Psoas muscle (tissue), 7 donors: ENCODE measurements at regions not wholly inside any gene's neighbourhood (a gene's known extent, or its start where the extent isn't known, plus 50 kb on each side); places are given as distances from the start of the nearest gene placed in this dataset.
A peak's percentile ranks its signal among the peaks of the same experiment; 100 is the strongest.
"Not testable (repeated sequence)": the region's sequence is repeated elsewhere in the genome, so short reads cannot be mapped to it uniquely, and the experiment has no call there.

ENCODE experiments used
- ATAC-seq, 4 donors: fragments of 200-7000 bp; cut with Tn5 transposase; one replicate each; pipeline ENCODE4 v1.9.1; 2020; ENCODE audit warnings: moderate library complexity in 3 of 4, mild to moderate bottlenecking in 2 of 4
- DNase-seq, 2 donors: peaks; one replicate each; pipeline ENCODE4 v3.0.0-alpha.2; 2020
- H3K27ac ChIP-seq: fragments of 200-600 bp; one replicate; pipeline ENCODE4 v1.8.0; 2022
- H3K27me3 ChIP-seq, 3 donors: fragments of 200-600 bp in 1 of 3; one replicate each; pipeline versions ENCODE4 v1.6.1 to v1.8.0; 2013 to 2022; ENCODE audit warnings: low read length in 2 of 3, mild to moderate bottlenecking in 2 of 3, moderate library complexity in 1 of 3; ENCODE audit not compliant: insufficient read depth in 3 of 3
- H3K36me3 ChIP-seq, 2 donors: fragments of 200-600 bp in 1 of 2; one replicate each; pipeline versions ENCODE4 v1.6.1 to v1.8.0; 2013 to 2022; ENCODE audit warnings: low read depth in 1 of 2, mild to moderate bottlenecking in 1 of 2, moderate library complexity in 1 of 2; ENCODE audit not compliant: insufficient read depth in 1 of 2
- H3K4me1 ChIP-seq: fragments of 200-600 bp; one replicate; pipeline ENCODE4 v1.8.0; 2022
- H3K4me3 ChIP-seq: fragments of 200-600 bp; one replicate; pipeline ENCODE4 v1.8.0; 2022; ENCODE audit warnings: mild to moderate bottlenecking
- H3K9me3 ChIP-seq: fragments of 200-600 bp; one replicate; pipeline ENCODE4 v1.8.0; 2022
- CTCF ChIP-seq: fragments of 200-600 bp; IDR thresholded peaks from one replicate; pipeline ENCODE4 v1.8.0; 2022; ENCODE audit warnings: antibody characterized with exemption
- WGBS, 3 donors: extraction: QIAGEN DNeasy Blood & Tissue Kit; methylation state at CpG; one replicate each; pipeline versions ENCODE4 v1.1.6 to v1.1.7; 2013; 5-methylcytosine and 5-hydroxymethylcytosine counted together
- intact Hi-C, 2 donors: fragments of 100-400 bp; cut with DNase I; formaldehyde crosslinking; loops; one replicate each; pipeline versions ENCODE4 v1.11.0 to v1.14.2; 2022
- donor health status: healthy with polysubstance abuse.
- donor health status: DM: no; HTN: no; CAD: no; lungs with moderate emphysema.
- donor health status: Bipolar disorder and iron deficiency.
- donor health status: healthy.
- donor health status: DM: yes; HTN: yes; CAD: no.
- donor health status: DM: no; HTN: no; CAD: no.
- donor health status: DM: yes; HTN: yes; CAD: no.

GRCh38 chr15:62515696-62516395, 350.8 kb upstream of the C2CD4B start:
- ATAC-seq, result peak; percentile 81 to 92 (median 86)
- peak in 1 of 2 donors; percentile 69 for DNase-seq
- Histone ChIP-seq H3K4me1 (peaks cover 52% of the 10 kb centered on the region), H3K27ac (peak overlapping the region; percentile 79), H3K4me3 (peak overlapping the region; percentile 15), H3K27me3 (no peaks in the 10 kb centered on the region), H3K36me3 (no peaks in the 10 kb centered on the region), H3K9me3 (no peaks in the 10 kb centered on the region)
- WGBS, 3 donors, result 25 to 43% (median 27%) methylated on average over 7 of the region's 7 CpGs
- no peak for TF ChIP-seq CTCF
- intact Hi-C loops, result no loop called here

GRCh38 chr15:62517541-62517940, 352.5 kb upstream of the C2CD4B start:
- ATAC-seq (no peak), DNase-seq (no peak)
- WGBS, 3 donors, result 50 to 95% (median 94%) methylated on average over 1 of the region's 1 CpG
- no peak for TF ChIP-seq CTCF
- no peaks in the 10 kb centered on the region for H3K9me3 ChIP-seq
- H3K27me3 ChIP-seq, result no peaks in the 10 kb centered on the region
- H3K4me3 ChIP-seq, result no peak overlapping the region
- peak overlapping the region; percentile 79 for H3K27ac ChIP-seq
- intact Hi-C loops, result no loop called here
- peaks cover 52% of the 10 kb centered on the region for H3K4me1 ChIP-seq
- no peaks in the 10 kb centered on the region for H3K36me3 ChIP-seq

- H3K4me1 ChIP-seq, result peaks cover 49% of the 10 kb centered on the region
- 58 to 83% (median 66%) methylated on average over 6 of the region's 6 CpGs for WGBS, 3 donors
- intact Hi-C loops, result not testable (repeated sequence)
These were observed 353.6 kb upstream of the C2CD4B start for GRCh38 chr15:62518666-62519065.

GRCh38 chr15:62519900-62520299, 354.8 kb upstream of the C2CD4B start:
- DNase-seq (no peak), ATAC-seq (no peak)
- no peaks in the 10 kb centered on the region for H3K36me3 ChIP-seq
- peaks cover 40% of the 10 kb centered on the region for H3K4me1 ChIP-seq
- TF ChIP-seq CTCF, result no peak
- no peak overlapping the region for H3K4me3 ChIP-seq
- no peak overlapping the region for H3K27ac ChIP-seq
- 84 to 90% (median 84%) methylated on average over 4 of the region's 4 CpGs for WGBS, 3 donors
- no peaks in the 10 kb centered on the region for H3K27me3 ChIP-seq
- intact Hi-C loops, result no loop called here
- H3K9me3 ChIP-seq, result no peaks in the 10 kb centered on the region

More at GRCh38 chr15:62518666-62519065, 353.6 kb upstream of the C2CD4B start:
- DNase-seq, H3K36me3 ChIP-seq, H3K9me3 ChIP-seq, H3K4me3 ChIP-seq, H3K27me3 ChIP-seq, ATAC-seq: not testable (repeated sequence)
- peak overlapping the region; percentile 54 for H3K27ac ChIP-seq

GRCh38 chr15:62520887-62521286, 355.8 kb upstream of the C2CD4B start:
- intact Hi-C loops, result no loop called here
- no peak for TF ChIP-seq CTCF
- no peak for ATAC-seq
- H3K4me3 ChIP-seq, result no peak overlapping the region
- no peak overlapping the region for H3K27ac ChIP-seq
- H3K9me3 ChIP-seq, result no peaks in the 10 kb centered on the region
- WGBS, 3 donors, result 73 to 87% (median 76%) methylated on average over 2 of the region's 2 CpGs
- H3K4me1 ChIP-seq, result peaks cover 30% of the 10 kb centered on the region
- no peaks in the 10 kb centered on the region for H3K27me3 ChIP-seq
- H3K36me3 ChIP-seq, result no peaks in the 10 kb centered on the region
- no peak for DNase-seq
